ENCODE measurements at regions not wholly inside any gene's neighbourhood (a gene's known extent, or its start where the extent isn't known, plus 50 kb on each side); places are given as distances from the start of the nearest gene placed in this dataset.

DNA sequence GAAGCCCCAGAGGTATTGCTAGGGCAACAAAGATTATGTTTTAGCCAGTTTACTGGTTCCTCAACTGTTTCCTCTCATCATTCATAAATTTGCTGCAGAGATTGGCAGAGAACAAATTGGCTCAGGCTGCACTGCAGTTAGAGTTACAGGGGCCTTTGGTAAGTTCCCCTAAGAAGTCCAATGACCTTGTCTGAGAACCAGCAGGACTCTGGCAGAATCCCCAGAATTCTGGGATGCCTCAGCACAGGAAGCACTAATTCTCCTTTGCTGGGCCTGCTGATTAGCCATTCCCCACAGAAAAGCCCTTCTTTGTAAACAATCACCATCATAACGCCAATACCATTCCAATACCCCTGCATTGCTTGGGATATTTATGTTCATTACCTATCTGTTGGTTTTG, 151.3 kb downstream of the USP46 start:
- TF ChIP-seq CTCF (IDR thresholded peaks at IDR 0.05 in 4 of 5, conservative IDR thresholded peaks at IDR 0.05 in 1 of 5) (no peak), POLR2A (IDR thresholded peaks at IDR 0.05) (no peak)
